HG02798 (cell line): ENCODE measurements at regions not wholly inside any gene's neighbourhood (a gene's known extent, or its start where the extent isn't known, plus 50 kb on each side); places are given as distances from the start of the nearest gene placed in this dataset.
"Not testable (repeated sequence)": the region's sequence is repeated elsewhere in the genome, so short reads cannot be mapped to it uniquely, and the experiment has no call there.

Experiments used
- ATAC-seq: cut with Tn5 transposase; IDR thresholded peaks from one replicate; pipeline ENCODE4 v1.9.1; 2021; ENCODE audit warnings: mild to moderate bottlenecking; ENCODE audit not compliant: unreplicated experiment, poor library complexity

DNA sequence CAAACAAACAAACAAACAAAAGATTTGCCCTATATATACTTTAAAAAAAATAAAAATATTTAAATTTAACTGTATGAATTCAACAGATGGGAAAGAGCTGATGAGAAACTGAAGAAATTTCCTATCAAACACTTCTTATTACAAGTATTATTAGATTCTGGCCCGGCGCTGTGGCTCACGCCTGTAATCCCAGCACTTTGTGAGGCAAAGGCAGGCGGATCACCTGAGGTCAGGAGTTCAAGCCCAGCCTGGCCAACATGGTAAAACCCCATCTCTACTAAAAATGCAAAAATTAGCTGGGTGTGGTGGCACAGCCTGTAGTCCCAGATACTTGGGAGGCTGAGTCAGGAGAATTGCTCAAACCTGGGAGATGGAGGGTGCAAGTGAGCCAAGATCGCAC lies 180.8 kb downstream of the ABCC12 start:
- ATAC-seq, result not testable (repeated sequence)

- ATAC-seq, result no peak
These were observed 182.2 kb downstream of the ABCC12 start for GRCh38 chr16:47973552-47973951.

DNA sequence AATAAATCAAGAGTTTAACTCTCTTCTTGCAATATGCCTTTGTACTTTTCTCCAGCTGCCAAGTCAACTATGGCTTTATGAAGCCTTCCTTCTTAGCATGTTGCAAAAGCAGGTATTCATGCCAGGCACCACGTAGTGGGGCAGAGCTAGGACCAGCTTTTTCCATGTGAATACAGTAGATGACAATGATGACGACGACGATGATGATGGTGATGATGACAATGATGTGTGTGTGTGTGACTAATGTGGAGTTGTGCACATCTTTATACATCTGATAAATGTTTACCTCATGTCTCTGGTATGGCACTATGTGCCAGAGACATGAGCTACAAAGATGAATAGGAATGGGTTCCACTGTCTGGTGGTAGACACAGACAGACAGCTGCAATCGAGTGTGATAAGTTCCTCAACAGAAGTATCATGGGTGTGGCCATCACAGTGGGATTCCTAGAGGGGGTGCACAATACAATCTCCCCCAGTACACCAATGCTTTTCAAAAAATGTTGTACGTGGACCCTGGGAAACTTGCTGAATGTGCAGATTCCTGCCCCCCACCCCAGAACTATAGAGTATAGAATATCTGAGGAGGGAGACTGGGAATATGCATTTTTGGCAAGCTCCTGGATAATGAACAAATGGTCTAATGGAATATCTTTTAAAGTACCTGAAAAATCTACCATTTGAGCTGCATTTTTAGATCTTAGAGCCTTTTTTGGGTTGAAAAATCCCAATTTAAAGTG lies 183.4 kb downstream of the ABCC12 start:
- no peak for ATAC-seq

DNA sequence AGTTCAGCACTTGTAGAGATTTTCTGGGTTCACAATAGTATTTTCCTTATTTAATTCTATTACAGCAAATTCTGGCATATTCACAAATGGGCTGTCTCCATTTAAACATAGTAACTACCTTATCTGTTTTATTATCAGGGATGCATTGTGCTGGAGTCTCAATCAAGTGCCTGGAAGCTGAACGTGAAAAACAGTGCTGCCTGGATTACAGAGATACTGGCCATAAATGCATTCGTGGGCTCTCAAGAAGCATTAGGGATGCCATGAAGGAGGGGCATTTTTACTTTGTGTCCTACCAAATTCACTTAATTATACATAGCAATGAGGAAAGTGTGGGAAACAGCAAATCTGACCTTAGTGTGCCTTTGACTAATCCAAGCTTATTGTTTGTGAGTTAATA lies 184.6 kb downstream of the ABCC12 start:
- ATAC-seq, result no peak

GRCh38 chr16:47970291-47970931 lies 185.4 kb downstream of the ABCC12 start:
- ATAC-seq, result no peak

GRCh38 chr16:47967374-47967773 lies 188.4 kb downstream of the ABCC12 start:
- ATAC-seq, result no peak

DNA sequence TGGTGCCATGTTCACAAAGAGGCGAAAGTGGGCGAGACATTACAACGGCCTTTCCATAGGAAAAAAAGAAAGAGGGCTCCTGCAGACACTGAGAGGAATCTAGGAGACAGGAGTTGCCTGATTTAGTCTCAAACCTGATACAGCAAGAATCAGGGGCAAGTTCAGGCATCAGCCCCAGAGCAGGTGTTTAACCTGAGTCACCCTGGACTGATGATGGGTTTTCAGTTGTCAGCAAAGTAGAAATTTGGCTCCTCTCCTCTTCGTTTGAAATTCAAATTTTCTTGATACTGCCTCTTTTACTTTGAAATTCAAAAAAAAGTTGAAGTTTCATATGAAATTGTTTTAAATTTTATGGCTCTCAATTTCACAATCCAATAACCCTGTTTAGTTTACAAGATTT lies 189.5 kb downstream of the ABCC12 start:
- ATAC-seq, result no peak

DNA sequence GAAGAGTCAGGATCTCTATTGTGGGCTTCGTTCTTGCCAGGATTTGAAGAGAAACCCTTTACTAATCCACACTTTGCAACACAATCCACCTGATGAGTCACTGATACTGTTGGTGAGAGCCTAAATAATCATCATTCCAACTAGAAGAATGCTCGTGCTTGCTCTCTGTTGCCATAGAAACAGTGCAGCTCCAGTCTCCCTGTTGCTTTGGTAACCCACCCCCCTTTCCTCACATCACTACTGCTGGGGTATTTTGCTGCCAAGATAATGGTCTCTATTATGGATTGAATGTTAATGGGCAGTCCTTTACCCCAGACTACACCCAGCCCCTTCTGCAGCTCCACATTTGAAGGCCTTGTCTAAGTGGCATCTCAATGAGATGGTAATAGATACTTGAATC lies 190.4 kb downstream of the ABCC12 start:
- ATAC-seq, result no peak

DNA sequence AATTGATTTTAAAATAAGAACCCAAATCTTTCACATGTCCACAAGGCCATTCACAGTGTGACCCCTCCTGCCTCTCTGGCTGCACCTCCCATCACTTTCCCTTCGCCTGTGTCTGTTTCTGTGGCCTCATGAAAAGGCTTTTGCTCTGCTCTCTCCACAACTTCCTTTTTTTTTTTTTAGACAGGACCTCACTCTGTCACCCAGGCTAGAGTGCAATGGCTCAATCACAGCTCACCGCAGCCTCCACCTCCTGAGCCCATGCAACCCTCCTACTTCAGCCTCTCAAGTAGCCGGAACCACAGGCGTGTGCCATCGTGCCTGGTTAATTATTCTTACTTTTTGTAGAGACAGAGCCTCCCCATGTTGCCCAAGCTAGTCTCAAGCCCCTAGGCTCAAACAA lies 197.1 kb downstream of the ABCC12 start:
- ATAC-seq, result no peak

- no peak for ATAC-seq
These were observed 198.9 kb downstream of the ABCC12 start for GRCh38 chr16:47956916-47957315.

- no peak for ATAC-seq
These were observed 206.1 kb downstream of the ABCC12 start for GRCh38 chr16:47949714-47950113.

- no peak for ATAC-seq
These were observed 206.5 kb downstream of the ABCC12 start for GRCh38 chr16:47949276-47949675.

DNA sequence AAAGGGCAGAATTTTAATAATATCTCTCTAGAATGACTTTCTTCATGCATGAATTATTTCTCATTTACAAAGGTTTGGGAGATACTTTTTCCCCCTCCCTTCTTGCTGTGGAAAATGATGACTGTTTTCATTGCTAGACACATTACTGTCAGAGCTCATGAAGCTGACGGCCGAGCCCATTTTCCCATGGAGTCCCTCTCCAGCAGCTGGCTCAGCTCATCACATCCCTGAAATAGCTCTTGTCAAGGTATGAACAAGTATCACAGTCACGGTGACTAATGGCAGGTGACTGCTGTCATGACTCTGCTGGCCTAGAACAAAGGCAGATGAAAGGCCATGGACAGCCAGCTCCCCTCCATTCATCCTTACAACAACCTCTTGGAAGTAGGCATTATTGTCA lies 208.1 kb downstream of the ABCC12 start:
- ATAC-seq, result no peak

DNA sequence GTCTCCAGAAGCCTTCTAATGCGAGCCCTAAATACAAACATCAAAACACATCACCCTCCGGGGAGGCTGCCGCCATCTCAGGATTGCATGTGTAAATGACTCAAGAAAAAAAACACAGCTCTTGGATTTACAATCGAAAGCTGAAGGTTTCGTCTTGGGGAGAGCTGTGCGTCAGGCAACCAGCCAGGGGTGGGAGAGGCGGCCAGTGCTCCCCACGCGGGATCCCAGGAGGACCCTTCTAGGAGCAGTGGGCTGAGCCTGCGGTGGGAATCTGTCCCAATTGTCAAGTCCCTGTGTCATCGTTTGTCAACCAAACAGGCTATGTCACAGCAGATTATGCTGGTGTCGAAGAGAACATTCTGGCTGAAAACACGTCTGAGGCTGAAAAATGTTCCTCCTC lies 209.7 kb downstream of the ABCC12 start:
- no peak for ATAC-seq

- ATAC-seq, result no peak
These were observed 211.2 kb downstream of the ABCC12 start for GRCh38 chr16:47944589-47944988.

GRCh38 chr16:47943235-47943634 lies 212.6 kb downstream of the ABCC12 start:
- ATAC-seq, result no peak

GRCh38 chr16:47940466-47940865 lies 215.3 kb downstream of the ABCC12 start:
- no peak for ATAC-seq

- ATAC-seq, result no peak
These were observed 216.1 kb downstream of the ABCC12 start for GRCh38 chr16:47939680-47940079.

DNA sequence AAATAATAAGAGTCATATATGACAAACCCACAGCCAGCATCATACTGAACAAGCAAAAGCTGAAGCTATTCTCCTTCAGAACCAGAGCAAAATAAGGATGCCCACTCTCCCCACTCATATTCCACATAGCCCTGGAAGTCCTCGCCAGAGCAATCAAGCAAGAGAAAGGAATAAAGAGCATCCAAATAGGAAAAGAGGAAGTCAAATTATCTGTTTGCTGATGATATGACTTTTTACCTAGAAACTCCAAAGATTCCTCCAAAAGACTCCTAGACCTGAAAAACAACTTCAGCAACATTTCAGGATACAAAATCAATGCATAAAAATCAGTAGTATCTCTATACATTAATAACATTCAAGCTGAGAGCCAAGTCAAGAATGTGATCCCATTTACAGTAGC lies 217.5 kb downstream of the ABCC12 start:
- ATAC-seq, result no peak

DNA sequence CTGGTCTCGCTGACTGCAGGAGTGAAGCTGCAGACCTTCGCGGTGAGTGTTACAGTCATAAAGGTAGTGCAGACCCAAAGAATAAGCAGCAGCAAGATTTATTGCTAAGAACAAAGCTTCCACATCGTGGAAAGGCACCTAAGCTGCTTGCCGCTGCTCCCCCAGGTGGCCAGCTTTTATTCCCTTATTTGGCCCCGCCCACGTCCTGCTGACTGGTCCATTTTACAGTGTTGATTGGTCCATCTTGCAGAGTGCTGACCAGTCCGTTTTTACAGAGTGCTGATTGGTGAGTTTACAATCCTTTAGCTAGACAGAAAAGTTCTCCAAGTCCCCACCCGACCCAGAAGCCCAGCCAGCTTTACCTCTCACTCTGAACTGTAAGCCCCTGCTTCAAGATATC lies 227.8 kb downstream of the ABCC12 start:
- ATAC-seq, result no peak

- no peak for ATAC-seq
These were observed 228.5 kb downstream of the ABCC12 start for GRCh38 chr16:47927330-47927729.

DNA sequence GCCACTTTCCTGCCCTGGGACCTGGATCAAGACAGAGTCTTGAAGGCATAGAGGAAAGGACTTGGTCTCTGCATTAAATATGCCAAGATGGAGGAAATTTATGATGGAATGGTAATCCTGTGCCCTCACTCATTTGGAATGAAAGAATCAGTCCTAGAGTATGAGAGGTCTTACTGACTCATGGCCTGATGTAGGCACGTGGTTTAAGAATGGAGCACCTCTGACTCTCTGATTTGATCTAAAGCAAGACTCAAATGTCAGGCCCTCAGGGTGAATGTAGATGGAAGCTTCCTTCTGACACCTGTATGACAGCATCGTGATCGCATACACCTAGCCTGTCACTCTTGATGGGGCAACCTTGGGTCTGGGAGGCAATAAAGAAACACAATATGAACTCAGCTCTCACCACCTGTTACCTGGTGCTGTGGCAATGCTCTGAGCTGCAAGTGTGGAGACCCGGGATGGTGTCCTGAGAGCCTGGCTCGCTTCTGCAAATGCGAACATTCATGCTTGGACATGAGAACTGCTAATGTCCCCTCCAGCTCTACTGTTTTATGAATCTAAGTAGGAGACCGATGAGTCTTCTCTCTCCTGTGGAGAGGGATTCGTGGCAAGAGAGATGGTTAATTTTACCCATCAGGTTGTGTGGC lies 229.9 kb downstream of the ABCC12 start:
- no peak for ATAC-seq
